HEK293 (cell line): ENCODE measurements at regions not wholly inside any gene's neighbourhood (a gene's known extent, or its start where the extent isn't known, plus 50 kb on each side); places are given as distances from the start of the nearest gene placed in this dataset.

Experiments
- CTCF ChIA-PET: fragments of 350-600 bp; formaldehyde crosslinking; extraction: SDS; loops from one replicate; lab custom pipeline; 2021; ENCODE audit warnings: antibody characterized with exemption; lab: Yijun Ruan, JAX
- POLR2A ChIA-PET: fragments of 300-600 bp; formaldehyde crosslinking; extraction: SDS; loops from one replicate; lab custom pipeline; 2020; ENCODE audit warnings: antibody characterized with exemption, inconsistent platforms; lab: Yijun Ruan, JAX
- H3K27ac ChIP-seq: fragments of 200-500 bp; sonication (Bioruptor generic); 2 replicates; pipeline ENCODE4 v1.5.1; 2014; ENCODE audit warnings: low read depth, low read length, control low read depth, inconsistent platforms; ENCODE audit errors: extremely low read depth
- H3K36me3 ChIP-seq, 2 experiments: fragments of 200-500 bp in 1 of 2; sonication (Bioruptor generic) in 1 of 2; 1 replicate in 1 of 2; 2 replicates in 1 of 2; pipeline ENCODE4 v1.5.1; 2014 to 2017; ENCODE audit warnings: inconsistent platforms in 2 of 2, low read length in 2 of 2; ENCODE audit not compliant: control insufficient read depth in 2 of 2, insufficient read depth in 1 of 2
- H3K4me1 ChIP-seq: fragments of 200-500 bp; sonication (Bioruptor generic); 2 replicates; pipeline ENCODE4 v1.5.1; 2014; ENCODE audit warnings: mild to moderate bottlenecking, low read length, inconsistent platforms; ENCODE audit not compliant: control insufficient read depth, insufficient read depth
- H3K4me3 ChIP-seq: 2 replicates; pipeline ENCODE4 v1.5.1; 2011; ENCODE audit warnings: low read depth, mild to moderate bottlenecking, control low read depth, low read length, moderate library complexity
- H3K9me3 ChIP-seq: fragments of 200-500 bp; sonication (Bioruptor generic); 2 replicates; pipeline ENCODE4 v1.5.1; 2014; ENCODE audit warnings: low read depth, low read length, inconsistent platforms; ENCODE audit not compliant: control insufficient read depth, insufficient read depth
- FEZF1 ChIP-seq: fragments of 450-650 bp; formaldehyde crosslinking; IDR thresholded peaks from 2 replicates; pipeline ENCODE4 v1.5.1; 2016; ENCODE audit warnings: missing biosample characterization, missing genetic modification characterization
- PRDM2 ChIP-seq: fragments of 450-650 bp; formaldehyde crosslinking; IDR thresholded peaks from 2 replicates; pipeline ENCODE4 v1.5.1; 2016; ENCODE audit warnings: missing biosample characterization, missing genetic modification characterization, borderline replicate concordance
- ZBTB10 ChIP-seq: fragments of 450-650 bp; formaldehyde crosslinking; IDR thresholded peaks from 2 replicates; pipeline ENCODE4 v1.5.1; 2016; ENCODE audit warnings: missing biosample characterization, missing genetic modification characterization
- ZNF146 ChIP-seq: fragments of 450-650 bp; formaldehyde crosslinking; IDR thresholded peaks from 2 replicates; pipeline ENCODE4 v1.5.1; 2016; ENCODE audit warnings: missing biosample characterization, missing genetic modification characterization
- ZNF266 ChIP-seq: fragments of 450-650 bp; formaldehyde crosslinking; IDR thresholded peaks from 2 replicates; pipeline ENCODE4 v1.5.1; 2016; ENCODE audit warnings: missing biosample characterization, missing genetic modification characterization, low read depth
- ZNF433 ChIP-seq: fragments of 450-650 bp; formaldehyde crosslinking; IDR thresholded peaks from 2 replicates; pipeline ENCODE4 v1.5.1; 2016; ENCODE audit warnings: missing biosample characterization, missing genetic modification characterization, low read depth
- ZNF510 ChIP-seq: fragments of 450-650 bp; formaldehyde crosslinking; IDR thresholded peaks from 2 replicates; pipeline ENCODE4 v1.5.1; 2018; ENCODE audit warnings: mild to moderate bottlenecking, missing genetic modification characterization, missing biosample characterization; ENCODE audit not compliant: insufficient replicate concordance
- ZNF560 ChIP-seq: fragments of 450-650 bp; formaldehyde crosslinking; IDR thresholded peaks from 2 replicates; pipeline ENCODE4 v1.5.1; 2017; ENCODE audit warnings: missing biosample characterization, missing genetic modification characterization, borderline replicate concordance
- ZNF768 ChIP-seq: fragments of 450-650 bp; formaldehyde crosslinking; IDR thresholded peaks from 2 replicates; pipeline ENCODE4 v1.5.1; 2018; ENCODE audit warnings: missing biosample characterization, mild to moderate bottlenecking, missing genetic modification characterization
- ZNF785 ChIP-seq: fragments of 450-650 bp; formaldehyde crosslinking; IDR thresholded peaks from 2 replicates; pipeline ENCODE4 v1.5.1; 2016; ENCODE audit warnings: missing biosample characterization, missing genetic modification characterization

- Histone ChIP-seq H3K36me3 (no peaks in the 10 kb centered on the region), H3K4me3 (no peak overlapping the region), H3K27ac (no peak overlapping the region), H3K4me1 (no peaks in the 10 kb centered on the region), H3K9me3 (no peaks in the 10 kb centered on the region; the same call in 1 of the 2 replicates)
- POLR2A ChIA-PET = interaction anchor here (0.6 kb wide), 1 partner anchor 8 kb away, joined by 3 read pairs; no protein-coding TSS in a partner anchor
- CTCF ChIA-PET = no interaction called here
- TF ChIP-seq ZNF510 (tag by site-specific recombination) (no peak), ZNF560 (tag by site-specific recombination) (no peak), ZNF768 (tag by site-specific recombination) (no peak), PRDM2 (tag by site-specific recombination) (no peak), ZNF785 (tag by site-specific recombination) (no peak), ZNF433 (tag by site-specific recombination) (no peak), ZNF266 (tag by site-specific recombination) (no peak), ZBTB10 (tag by site-specific recombination) (no peak)
These were observed 59.3 kb upstream of the BDKRB2 start for GRCh38 chr14:96145116-96145864.

GRCh38 chr14:96146131-96146771, 58.4 kb upstream of the BDKRB2 start:
- Histone ChIP-seq H3K9me3 (no peaks in the 10 kb centered on the region; the same call in 1 of the 2 replicates), H3K36me3 (no peaks in the 10 kb centered on the region), H3K4me1 (no peaks in the 10 kb centered on the region), H3K4me3 (no peak overlapping the region), H3K27ac (no peak overlapping the region)
- TF ChIP-seq FEZF1 (tag by site-specific recombination) = peak; percentile 40; the same call in 1 of the 2 replicates
- no peak for TF ChIP-seq ZNF146 (tag by site-specific recombination)
- CTCF ChIA-PET = interaction anchor here (0.5 kb wide), 1 partner anchor 695 kb away, joined by 3 read pairs; no protein-coding TSS in a partner anchor
- POLR2A ChIA-PET = interaction anchor here (0.6 kb wide), 1 partner anchor 9 kb away, joined by 3 read pairs; no protein-coding TSS in a partner anchor
